ENCODE measurements at regions not wholly inside any gene's neighbourhood (a gene's known extent, or its start where the extent isn't known, plus 50 kb on each side); places are given as distances from the start of the nearest gene placed in this dataset.

- TF ChIP-seq, protein P1, sequence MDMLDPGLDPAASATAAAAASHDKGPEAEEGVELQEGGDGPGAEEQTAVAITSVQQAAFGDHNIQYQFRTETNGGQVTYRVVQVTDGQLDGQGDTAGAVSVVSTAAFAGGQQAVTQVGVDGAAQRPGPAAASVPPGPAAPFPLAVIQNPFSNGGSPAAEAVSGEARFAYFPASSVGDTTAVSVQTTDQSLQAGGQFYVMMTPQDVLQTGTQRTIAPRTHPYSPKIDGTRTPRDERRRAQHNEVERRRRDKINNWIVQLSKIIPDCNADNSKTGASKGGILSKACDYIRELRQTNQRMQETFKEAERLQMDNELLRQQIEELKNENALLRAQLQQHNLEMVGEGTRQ (CRISPR knock-in tag; IDR thresholded peaks at IDR 0.05), result no peak
- TF ChIP-seq CTCF (IDR thresholded peaks at IDR 0.05) (no peak), ZBTB21 (CRISPR knock-in tag; IDR thresholded peaks at IDR 0.05; ENCODE audit: borderline replicate concordance) (no peak), ERG (CRISPR knock-in tag; IDR thresholded peaks at IDR 0.05) (no peak), MAX (CRISPR knock-in tag; IDR thresholded peaks at IDR 0.05) (no peak), OVOL2 (CRISPR knock-in tag; IDR thresholded peaks at IDR 0.05; ENCODE audit: borderline replicate concordance) (no peak)
- TF ChIP-seq, protein P2, sequence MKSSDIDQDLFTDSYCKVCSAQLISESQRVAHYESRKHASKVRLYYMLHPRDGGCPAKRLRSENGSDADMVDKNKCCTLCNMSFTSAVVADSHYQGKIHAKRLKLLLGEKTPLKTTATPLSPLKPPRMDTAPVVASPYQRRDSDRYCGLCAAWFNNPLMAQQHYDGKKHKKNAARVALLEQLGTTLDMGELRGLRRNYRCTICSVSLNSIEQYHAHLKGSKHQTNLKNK (CRISPR knock-in tag; IDR thresholded peaks at IDR 0.05), result no peak
Observed at GRCh38 chr2:119083416-119083815, 75.1 kb downstream of the C1QL2 start.
